Peyer's patch (tissue), 4 donors: ENCODE measurements at regions not wholly inside any gene's neighbourhood (a gene's known extent, or its start where the extent isn't known, plus 50 kb on each side); places are given as distances from the start of the nearest gene placed in this dataset.

Experiments
- DNase-seq, 3 donors: peaks; one replicate each; pipeline ENCODE4 v3.0.0-alpha.2; 2017 to 2019
- H3K27ac ChIP-seq, 4 donors: fragments of 200-600 bp; sonication (generic); one replicate each; pipeline ENCODE4 v1.5.1; 2016 to 2019
- H3K27me3 ChIP-seq, 2 donors: fragments of 200-600 bp; sonication (generic); one replicate each; pipeline ENCODE4 v1.5.1; 2019
- H3K36me3 ChIP-seq, 3 donors: fragments of 200-600 bp; sonication (generic); one replicate each; pipeline ENCODE4 v1.5.1; 2016 to 2019
- H3K4me1 ChIP-seq, 4 donors: fragments of 200-600 bp; sonication (generic); one replicate each; pipeline ENCODE4 v1.5.1; 2016 to 2019
- H3K4me3 ChIP-seq, 4 donors: fragments of 200-600 bp; sonication (generic); 1 replicate in 3 of 4; 2 replicates in 1 of 4; pipeline ENCODE4 v1.5.1; 2016 to 2019; ENCODE audit warnings: mild to moderate bottlenecking in 1 of 4
- H3K9me3 ChIP-seq, 4 donors: fragments of 200-600 bp; sonication (generic); one replicate each; pipeline ENCODE4 v1.5.1; 2016 to 2019; ENCODE audit warnings: mild to moderate bottlenecking in 1 of 4
- CTCF ChIP-seq, 6 experiments: fragments of 450-650 bp in 4 of 6; fragments of 200-600 bp in 2 of 6; sonication (generic) in 1 of 6; IDR thresholded peaks; one replicate each; pipeline ENCODE4 v1.5.1; 2017 to 2019; ENCODE audit warnings: antibody characterized with exemption in 6 of 6, mild to moderate bottlenecking in 3 of 6, moderate library complexity in 1 of 6
- POLR2A ChIP-seq, 2 donors: fragments of 450-650 bp; IDR thresholded peaks; one replicate each; pipeline ENCODE4 v1.5.1; 2017; ENCODE audit warnings: antibody characterized with exemption in 2 of 2, mild to moderate bottlenecking in 2 of 2, moderate library complexity in 2 of 2

GRCh38 chr18:56407646-56408180 lies 230.7 kb downstream of the TXNL1 start:
- H3K27me3 ChIP-seq = no peaks in the 10 kb centered on the region
- no peaks in the 10 kb centered on the region for H3K36me3 ChIP-seq
- TF ChIP-seq POLR2A (IDR thresholded peaks at IDR 0.05) (no peak), CTCF (IDR thresholded peaks at IDR 0.05) (no peak)
- no peak for DNase-seq
- H3K4me3 ChIP-seq = no peak overlapping the region
- no peak overlapping the region for H3K27ac ChIP-seq
- H3K4me1 ChIP-seq = no peaks in the 10 kb centered on the region
- H3K9me3 ChIP-seq = no peaks in the 10 kb centered on the region

GRCh38 chr18:56402872-56403516 lies 235.4 kb downstream of the TXNL1 start:
- H3K36me3 ChIP-seq = no peaks in the 10 kb centered on the region
- no peaks in the 10 kb centered on the region for H3K27me3 ChIP-seq
- no peak for DNase-seq
- H3K4me3 ChIP-seq = no peak overlapping the region
- no peaks in the 10 kb centered on the region for H3K9me3 ChIP-seq
- H3K27ac ChIP-seq = no peak overlapping the region
- H3K4me1 ChIP-seq = no peaks in the 10 kb centered on the region
- TF ChIP-seq POLR2A (IDR thresholded peaks at IDR 0.05) = no peak
- TF ChIP-seq CTCF (IDR thresholded peaks at IDR 0.05) = no peak

- Histone ChIP-seq H3K9me3 (no peaks in the 10 kb centered on the region), H3K4me3 (no peak overlapping the region), H3K4me1 (no peaks in the 10 kb centered on the region), H3K27me3 (no peaks in the 10 kb centered on the region), H3K36me3 (no peaks in the 10 kb centered on the region), H3K27ac (no peak overlapping the region)
- no peak for DNase-seq
- TF ChIP-seq CTCF (IDR thresholded peaks at IDR 0.05) = no peak
- no peak for TF ChIP-seq POLR2A (IDR thresholded peaks at IDR 0.05)
These were observed 244.5 kb downstream of the TXNL1 start for GRCh38 chr18:56393870-56394269.

GRCh38 chr18:56391931-56392590 lies 246.3 kb downstream of the TXNL1 start:
- H3K4me3 ChIP-seq = no peak overlapping the region
- no peaks in the 10 kb centered on the region for H3K27me3 ChIP-seq
- no peak overlapping the region for H3K27ac ChIP-seq
- no peak for DNase-seq
- H3K36me3 ChIP-seq = no peaks in the 10 kb centered on the region
- TF ChIP-seq CTCF (IDR thresholded peaks at IDR 0.05) = no peak
- TF ChIP-seq POLR2A (IDR thresholded peaks at IDR 0.05) = no peak
- no peaks in the 10 kb centered on the region for H3K9me3 ChIP-seq
- no peaks in the 10 kb centered on the region for H3K4me1 ChIP-seq

- TF ChIP-seq POLR2A (IDR thresholded peaks at IDR 0.05) (no peak), CTCF (IDR thresholded peaks at IDR 0.05) (no peak)
- DNase-seq = no peak
- Histone ChIP-seq H3K27me3 (no peaks in the 10 kb centered on the region), H3K4me1 (no peaks in the 10 kb centered on the region), H3K4me3 (no peak overlapping the region), H3K36me3 (no peaks in the 10 kb centered on the region), H3K27ac (no peak overlapping the region), H3K9me3 (no peaks in the 10 kb centered on the region)
These were observed 247.8 kb downstream of the TXNL1 start for GRCh38 chr18:56390626-56391025.
